ENCODE measurements at regions not wholly inside any gene's neighbourhood (a gene's known extent, or its start where the extent isn't known, plus 50 kb on each side); places are given as distances from the start of the nearest gene placed in this dataset.

GRCh38 chr9:80878556-80878955 is 810.8 kb downstream of the TLE1 start:
- H3K4me3 ChIP-seq (ENCODE audit: low read depth, low read length) = no peak overlapping the region
- peaks cover 18% of the 10 kb centered on the region for H3K4me1 ChIP-seq (ENCODE audit: control insufficient read depth, insufficient read depth, low read length)
- no peaks in the 10 kb centered on the region for H3K36me3 ChIP-seq (ENCODE audit: control insufficient read depth, insufficient read depth, low read length)
- H3K27ac ChIP-seq (ENCODE audit: low read depth, low read length) = no peak overlapping the region
- H3K9ac ChIP-seq (ENCODE audit: low read length) = no peak overlapping the region
- H3K9me3 ChIP-seq (ENCODE audit: control insufficient read depth, insufficient read depth, low read depth, low read length) = no peaks in the 10 kb centered on the region
- H3K27me3 ChIP-seq (ENCODE audit: control insufficient read depth, insufficient read depth, low read length) = no peaks in the 10 kb centered on the region

DNA sequence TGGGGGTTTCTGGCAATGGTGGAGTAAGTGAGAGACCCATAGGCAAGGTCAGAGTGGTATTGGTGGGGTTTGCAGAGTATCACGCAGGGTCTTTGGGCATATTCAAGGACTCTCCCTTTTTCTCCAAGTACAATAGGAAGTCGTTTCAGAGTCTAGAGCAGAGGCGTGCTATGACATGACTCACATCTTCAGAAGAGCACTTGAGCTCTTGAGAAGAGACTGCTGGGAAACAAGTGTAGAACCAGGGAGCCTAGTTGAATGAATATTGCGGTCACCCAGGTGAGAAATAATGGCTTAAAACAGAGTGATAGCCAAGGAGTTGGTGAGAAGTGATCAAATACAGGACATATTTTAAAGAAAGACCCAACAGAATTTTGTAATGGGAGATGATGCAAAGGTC is 813.4 kb downstream of the TLE1 start:
- Histone ChIP-seq H3K9ac (ENCODE audit: low read length) (no peak overlapping the region), H3K27me3 (ENCODE audit: control insufficient read depth, insufficient read depth, low read length) (no peaks in the 10 kb centered on the region), H3K4me3 (ENCODE audit: low read depth, low read length) (no peak overlapping the region), H3K4me1 (ENCODE audit: control insufficient read depth, insufficient read depth, low read length) (0 out of 2 replicates have a peak, but pooled peaks cover 1% of the 10 kb centered on the region), H3K36me3 (ENCODE audit: control insufficient read depth, insufficient read depth, low read length) (no peaks in the 10 kb centered on the region), H3K9me3 (ENCODE audit: control insufficient read depth, insufficient read depth, low read depth, low read length) (no peaks in the 10 kb centered on the region), H3K27ac (ENCODE audit: low read depth, low read length) (no peak overlapping the region)

GRCh38 chr9:80874276-80874675 is 815.1 kb downstream of the TLE1 start:
- Histone ChIP-seq H3K9me3 (ENCODE audit: control insufficient read depth, insufficient read depth, low read depth, low read length) (no peaks in the 10 kb centered on the region), H3K36me3 (ENCODE audit: control insufficient read depth, insufficient read depth, low read length) (no peaks in the 10 kb centered on the region), H3K27me3 (ENCODE audit: control insufficient read depth, insufficient read depth, low read length) (no peaks in the 10 kb centered on the region), H3K4me3 (ENCODE audit: low read depth, low read length) (no peak overlapping the region), H3K9ac (ENCODE audit: low read length) (no peak overlapping the region), H3K4me1 (ENCODE audit: control insufficient read depth, insufficient read depth, low read length) (no peaks in the 10 kb centered on the region), H3K27ac (ENCODE audit: low read depth, low read length) (no peak overlapping the region)

- H3K4me3 ChIP-seq (ENCODE audit: low read depth, low read length) = no peak overlapping the region
- H3K27ac ChIP-seq (ENCODE audit: low read depth, low read length) = no peak overlapping the region
- H3K27me3 ChIP-seq (ENCODE audit: control insufficient read depth, insufficient read depth, low read length) = no peaks in the 10 kb centered on the region
- H3K4me1 ChIP-seq (ENCODE audit: control insufficient read depth, insufficient read depth, low read length) = no peaks in the 10 kb centered on the region
- H3K36me3 ChIP-seq (ENCODE audit: control insufficient read depth, insufficient read depth, low read length) = no peaks in the 10 kb centered on the region
- H3K9ac ChIP-seq (ENCODE audit: low read length) = no peak overlapping the region
- H3K9me3 ChIP-seq (ENCODE audit: control insufficient read depth, insufficient read depth, low read depth, low read length) = no peaks in the 10 kb centered on the region
These were observed 815.5 kb downstream of the TLE1 start for GRCh38 chr9:80873861-80874260.

GRCh38 chr9:80871596-80871995 is 817.8 kb downstream of the TLE1 start:
- no peak overlapping the region for H3K9ac ChIP-seq (ENCODE audit: low read length)
- H3K27me3 ChIP-seq (ENCODE audit: control insufficient read depth, insufficient read depth, low read length) = no peaks in the 10 kb centered on the region
- no peaks in the 10 kb centered on the region for H3K4me1 ChIP-seq (ENCODE audit: control insufficient read depth, insufficient read depth, low read length)
- no peaks in the 10 kb centered on the region for H3K36me3 ChIP-seq (ENCODE audit: control insufficient read depth, insufficient read depth, low read length)
- H3K27ac ChIP-seq (ENCODE audit: low read depth, low read length) = no peak overlapping the region
- no peaks in the 10 kb centered on the region; the same call in 1 of the 2 replicates for H3K9me3 ChIP-seq (ENCODE audit: control insufficient read depth, insufficient read depth, low read depth, low read length)
- H3K4me3 ChIP-seq (ENCODE audit: low read depth, low read length) = no peak overlapping the region

DNA sequence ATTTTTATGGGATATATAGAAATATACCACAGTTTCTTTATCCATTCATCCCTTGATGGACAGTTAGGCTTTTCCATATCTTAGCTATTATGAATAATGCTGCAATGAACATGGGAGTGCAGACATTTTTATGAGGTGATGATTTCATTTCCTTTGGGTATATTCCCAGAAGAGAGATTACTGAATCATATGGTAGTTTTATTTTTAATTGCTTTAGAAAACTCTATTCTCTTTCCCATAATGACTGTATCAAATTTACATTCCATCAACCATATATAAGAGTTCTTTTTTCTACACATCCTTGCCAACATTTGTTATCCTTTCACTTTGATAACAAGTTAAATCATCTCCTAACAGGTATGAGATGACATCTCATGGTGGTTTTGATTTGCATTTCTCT is 821.6 kb downstream of the TLE1 start:
- H3K9me3 ChIP-seq (ENCODE audit: control insufficient read depth, insufficient read depth, low read depth, low read length) = no peaks in the 10 kb centered on the region; the same call in 1 of the 2 replicates
- H3K27ac ChIP-seq (ENCODE audit: low read depth, low read length) = no peak overlapping the region
- no peak overlapping the region for H3K4me3 ChIP-seq (ENCODE audit: low read depth, low read length)

GRCh38 chr9:80866576-80867227 is 822.6 kb downstream of the TLE1 start:
- no peaks in the 10 kb centered on the region for H3K4me1 ChIP-seq (ENCODE audit: control insufficient read depth, insufficient read depth, low read length)
- no peaks in the 10 kb centered on the region for H3K36me3 ChIP-seq (ENCODE audit: control insufficient read depth, insufficient read depth, low read length)
- H3K9ac ChIP-seq (ENCODE audit: low read length) = no peak overlapping the region
- H3K27me3 ChIP-seq (ENCODE audit: control insufficient read depth, insufficient read depth, low read length) = no peaks in the 10 kb centered on the region
- no peak overlapping the region for H3K27ac ChIP-seq (ENCODE audit: low read depth, low read length)
- no peaks in the 10 kb centered on the region; the same call in 1 of the 2 replicates for H3K9me3 ChIP-seq (ENCODE audit: control insufficient read depth, insufficient read depth, low read depth, low read length)
- H3K4me3 ChIP-seq (ENCODE audit: low read depth, low read length) = no peak overlapping the region

More for the DNA sequence above, 821.6 kb downstream of the TLE1 start:
- Histone ChIP-seq H3K9ac (ENCODE audit: low read length) (no peak overlapping the region), H3K4me1 (ENCODE audit: control insufficient read depth, insufficient read depth, low read length) (no peaks in the 10 kb centered on the region), H3K36me3 (ENCODE audit: control insufficient read depth, insufficient read depth, low read length) (no peaks in the 10 kb centered on the region), H3K27me3 (ENCODE audit: control insufficient read depth, insufficient read depth, low read length) (no peaks in the 10 kb centered on the region)

GRCh38 chr9:80866121-80866520 is 823.2 kb downstream of the TLE1 start:
- no peak overlapping the region for H3K27ac ChIP-seq (ENCODE audit: low read depth, low read length)
- H3K36me3 ChIP-seq (ENCODE audit: control insufficient read depth, insufficient read depth, low read length) = no peaks in the 10 kb centered on the region
- no peak overlapping the region for H3K9ac ChIP-seq (ENCODE audit: low read length)
- H3K9me3 ChIP-seq (ENCODE audit: control insufficient read depth, insufficient read depth, low read depth, low read length) = no peaks in the 10 kb centered on the region; the same call in 1 of the 2 replicates
- H3K4me3 ChIP-seq (ENCODE audit: low read depth, low read length) = no peak overlapping the region
- H3K4me1 ChIP-seq (ENCODE audit: control insufficient read depth, insufficient read depth, low read length) = no peaks in the 10 kb centered on the region
- H3K27me3 ChIP-seq (ENCODE audit: control insufficient read depth, insufficient read depth, low read length) = no peaks in the 10 kb centered on the region

DNA sequence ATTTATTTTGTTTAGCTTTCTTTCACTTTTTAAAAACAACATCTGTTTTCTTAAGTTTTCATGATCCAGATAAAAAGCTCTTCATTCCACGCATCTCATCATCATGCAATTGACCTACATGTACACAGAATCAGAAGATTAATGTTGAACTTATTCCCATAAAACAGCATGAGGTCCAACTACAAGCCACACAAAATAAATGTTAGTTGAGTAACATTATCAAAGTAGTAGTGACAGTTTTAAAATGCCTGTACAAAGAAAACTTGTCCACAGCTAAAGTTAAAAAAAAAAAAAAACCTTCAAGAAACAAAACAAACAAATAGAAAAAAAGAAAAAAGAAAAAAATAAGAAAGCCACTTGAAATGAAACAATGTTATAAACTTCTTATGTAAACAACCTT is 846.3 kb downstream of the TLE1 start:
- H3K9ac ChIP-seq (ENCODE audit: low read length) = no peak overlapping the region
- no peaks in the 10 kb centered on the region for H3K27me3 ChIP-seq (ENCODE audit: control insufficient read depth, insufficient read depth, low read length)
- H3K4me3 ChIP-seq (ENCODE audit: low read depth, low read length) = no peak overlapping the region
- no peak overlapping the region for H3K27ac ChIP-seq (ENCODE audit: low read depth, low read length)
- H3K4me1 ChIP-seq (ENCODE audit: control insufficient read depth, insufficient read depth, low read length) = no peaks in the 10 kb centered on the region
- no peaks in the 10 kb centered on the region for H3K36me3 ChIP-seq (ENCODE audit: control insufficient read depth, insufficient read depth, low read length)
- no peaks in the 10 kb centered on the region for H3K9me3 ChIP-seq (ENCODE audit: control insufficient read depth, insufficient read depth, low read depth, low read length)

GRCh38 chr9:80842389-80842788 is 847.0 kb downstream of the TLE1 start:
- no peaks in the 10 kb centered on the region for H3K36me3 ChIP-seq (ENCODE audit: control insufficient read depth, insufficient read depth, low read length)
- no peaks in the 10 kb centered on the region for H3K9me3 ChIP-seq (ENCODE audit: control insufficient read depth, insufficient read depth, low read depth, low read length)
- H3K9ac ChIP-seq (ENCODE audit: low read length) = no peak overlapping the region
- no peak overlapping the region for H3K27ac ChIP-seq (ENCODE audit: low read depth, low read length)
- H3K4me1 ChIP-seq (ENCODE audit: control insufficient read depth, insufficient read depth, low read length) = no peaks in the 10 kb centered on the region
- H3K4me3 ChIP-seq (ENCODE audit: low read depth, low read length) = no peak overlapping the region
- no peaks in the 10 kb centered on the region for H3K27me3 ChIP-seq (ENCODE audit: control insufficient read depth, insufficient read depth, low read length)

- Histone ChIP-seq H3K27ac (ENCODE audit: low read depth, low read length) (no peak overlapping the region), H3K36me3 (ENCODE audit: control insufficient read depth, insufficient read depth, low read length) (no peaks in the 10 kb centered on the region), H3K4me1 (ENCODE audit: control insufficient read depth, insufficient read depth, low read length) (no peaks in the 10 kb centered on the region), H3K27me3 (ENCODE audit: control insufficient read depth, insufficient read depth, low read length) (no peaks in the 10 kb centered on the region), H3K9ac (ENCODE audit: low read length) (no peak overlapping the region), H3K9me3 (ENCODE audit: control insufficient read depth, insufficient read depth, low read depth, low read length) (no peaks in the 10 kb centered on the region), H3K4me3 (ENCODE audit: low read depth, low read length) (no peak overlapping the region)
These were observed 847.5 kb downstream of the TLE1 start for GRCh38 chr9:80841888-80842287.
